Mesendoderm (in vitro differentiated cells): ENCODE measurements at regions not wholly inside any gene's neighbourhood (a gene's known extent, or its start where the extent isn't known, plus 50 kb on each side); places are given as distances from the start of the nearest gene placed in this dataset.

Experiments used
- DNase-seq: peaks from one replicate; pipeline ENCODE4 v3.0.0; 2013
- H2AK5ac ChIP-seq: 2 replicates; pipeline ENCODE4 v1.6.1; 2013; ENCODE audit warnings: low read length, inconsistent platforms
- H2BK120ac ChIP-seq: 2 replicates; pipeline ENCODE4 v1.6.1; 2013; ENCODE audit warnings: low read depth, mild to moderate bottlenecking, low read length, moderate library complexity, mixed read lengths
- H2BK15ac ChIP-seq: replicated peaks from 2 replicates; pipeline ENCODE4 v1.6.1; 2013; ENCODE audit warnings: low read depth, mild to moderate bottlenecking, moderate library complexity
- H2BK5ac ChIP-seq: 2 replicates; pipeline ENCODE4 v1.6.1; 2013; ENCODE audit warnings: low read length, inconsistent platforms
- H3K18ac ChIP-seq: 2 replicates; pipeline ENCODE4 v1.6.1; 2013; ENCODE audit warnings: mild to moderate bottlenecking, low read length, mixed read lengths
- H3K23ac ChIP-seq: one replicate; pipeline ENCODE4 v1.6.1; 2013; ENCODE audit warnings: low read length
- H3K27ac ChIP-seq: 2 replicates; pipeline ENCODE4 v1.5.1; 2013; ENCODE audit warnings: low read depth, mild to moderate bottlenecking, inconsistent platforms, low read length, moderate library complexity
- H3K27me3 ChIP-seq: 2 replicates; pipeline ENCODE4 v1.6.1; 2013; ENCODE audit warnings: low read length, control low read depth, mild to moderate bottlenecking, inconsistent platforms; ENCODE audit not compliant: insufficient read depth, poor library complexity
- H3K36me3 ChIP-seq: 2 replicates; pipeline ENCODE4 v1.6.1; 2013; ENCODE audit warnings: low read length, inconsistent platforms; ENCODE audit not compliant: control insufficient read depth, insufficient read depth
- H3K4ac ChIP-seq: one replicate; pipeline ENCODE4 v1.6.1; 2013; ENCODE audit warnings: low read depth, mild to moderate bottlenecking, low read length, moderate library complexity
- H3K4me1 ChIP-seq: 2 replicates; pipeline ENCODE4 v1.6.1; 2013; ENCODE audit warnings: low read depth, low read length, inconsistent platforms; ENCODE audit not compliant: control insufficient read depth
- H3K4me2 ChIP-seq: 2 replicates; pipeline ENCODE4 v1.6.1; 2013; ENCODE audit warnings: low read length
- H3K4me3 ChIP-seq: 2 replicates; pipeline ENCODE4 v1.5.1; 2013; ENCODE audit warnings: mild to moderate bottlenecking, low read length
- H3K56ac ChIP-seq: one replicate; pipeline ENCODE4 v1.6.1; 2013; ENCODE audit warnings: low read length
- H3K79me1 ChIP-seq: 2 replicates; pipeline ENCODE4 v1.6.1; 2013; ENCODE audit warnings: low read length, inconsistent platforms
- H3K79me2 ChIP-seq: 2 replicates; pipeline ENCODE4 v1.6.1; 2013; ENCODE audit warnings: mild to moderate bottlenecking, low read length; ENCODE audit not compliant: control insufficient read depth, insufficient read depth
- H3K9ac ChIP-seq: 2 replicates; pipeline ENCODE4 v1.6.1; 2013; ENCODE audit warnings: low read length, inconsistent platforms
- H4K5ac ChIP-seq: one replicate; pipeline ENCODE4 v1.6.1; 2013; ENCODE audit warnings: low read length
- H4K8ac ChIP-seq: one replicate; pipeline ENCODE4 v1.6.1; 2013; ENCODE audit warnings: low read depth, mild to moderate bottlenecking, control low read depth, low read length, moderate library complexity
- WGBS: extraction: QIAGEN DNeasy Blood & Tissue Kit; methylation state at CpG from one replicate; pipeline ENCODE4 v1.1.7; 2013; ENCODE audit warnings: low lambda C conversion rate, missing lambda C conversion rate; ENCODE audit not compliant: insufficient coverage; ENCODE audit errors: extremely low coverage; 5-methylcytosine and 5-hydroxymethylcytosine counted together

DNA sequence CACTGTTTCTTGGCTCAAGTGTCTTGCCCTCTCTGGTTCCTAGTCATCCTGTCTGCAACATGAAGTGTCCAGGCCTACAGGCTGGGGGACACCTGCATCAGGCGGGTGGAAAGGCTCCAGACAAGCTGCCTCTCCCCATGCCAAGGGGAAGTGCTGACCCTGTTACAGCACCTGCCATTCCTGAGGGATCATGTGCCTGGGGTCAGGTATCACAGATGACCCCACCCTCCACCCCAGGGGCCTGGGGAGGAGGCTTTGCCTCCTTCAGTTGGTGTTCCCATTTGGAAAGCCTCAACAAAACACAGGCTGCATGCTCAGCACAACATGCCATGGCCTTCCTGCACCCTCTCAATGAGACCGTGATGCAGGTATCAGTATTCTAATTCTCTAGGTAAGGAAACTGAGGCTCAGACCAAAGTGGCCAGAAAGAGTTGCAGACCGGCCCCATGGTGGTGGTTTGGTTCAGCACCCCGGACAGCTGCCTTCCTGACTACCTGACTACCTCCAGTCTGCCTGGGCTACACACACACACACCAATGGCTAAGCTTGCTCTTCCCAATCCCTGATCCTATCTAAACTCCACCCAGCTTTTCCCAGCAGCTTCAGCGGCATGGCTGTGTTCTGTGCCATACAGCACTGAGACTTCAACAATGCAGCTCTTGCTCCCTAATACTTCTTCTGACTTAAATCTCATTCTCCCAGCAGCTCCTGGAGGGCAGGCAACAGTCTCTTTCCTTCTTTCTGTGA is 69.7 kb upstream of the LINGO1 start:
- Histone ChIP-seq H2AK5ac (no peak overlapping the region), H2BK5ac (no peak overlapping the region), H3K4me2 (no peak overlapping the region), H4K5ac (no peak overlapping the region), H3K56ac (no peak overlapping the region), H3K27me3 (no peaks in the 10 kb centered on the region), H3K23ac (no peak overlapping the region), H3K4me1 (no peaks in the 10 kb centered on the region), H3K79me1 (no peaks in the 10 kb centered on the region), H3K4ac (no peak overlapping the region), H3K79me2 (no peaks in the 10 kb centered on the region), H2BK15ac (no peak overlapping the region), H3K27ac (no peak overlapping the region), H2BK120ac (no peak overlapping the region), H3K4me3 (no peak overlapping the region), H3K36me3 (no peaks in the 10 kb centered on the region), H3K18ac (no peak overlapping the region), H3K9ac (no peak overlapping the region), H4K8ac (no peak overlapping the region)
- peak; percentile 89 for DNase-seq
- no CpG with 5 or more reads among the region's 5 CpGs for WGBS

DNA sequence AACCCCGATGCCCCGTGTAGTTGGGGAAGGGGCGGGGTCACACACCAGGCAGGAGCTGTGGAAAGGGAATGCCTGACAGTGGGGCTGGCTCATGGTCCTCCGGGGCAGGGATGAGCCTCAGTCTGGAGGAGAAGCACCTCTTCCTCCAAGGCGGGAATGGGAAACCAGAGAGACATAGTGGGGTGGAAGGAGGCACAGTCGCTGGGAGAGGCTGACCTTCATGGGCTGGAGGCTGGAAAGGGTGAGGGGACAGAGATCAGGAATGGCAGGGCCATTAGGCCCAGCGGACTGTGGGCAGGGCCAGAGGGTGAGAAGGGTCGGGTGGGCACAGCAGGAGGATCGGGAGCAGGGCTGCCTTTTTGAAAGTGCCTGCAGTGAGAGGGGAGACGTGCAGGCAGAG is 65.8 kb upstream of the LINGO1 start:
- no peaks in the 10 kb centered on the region for H3K27me3 ChIP-seq

DNA sequence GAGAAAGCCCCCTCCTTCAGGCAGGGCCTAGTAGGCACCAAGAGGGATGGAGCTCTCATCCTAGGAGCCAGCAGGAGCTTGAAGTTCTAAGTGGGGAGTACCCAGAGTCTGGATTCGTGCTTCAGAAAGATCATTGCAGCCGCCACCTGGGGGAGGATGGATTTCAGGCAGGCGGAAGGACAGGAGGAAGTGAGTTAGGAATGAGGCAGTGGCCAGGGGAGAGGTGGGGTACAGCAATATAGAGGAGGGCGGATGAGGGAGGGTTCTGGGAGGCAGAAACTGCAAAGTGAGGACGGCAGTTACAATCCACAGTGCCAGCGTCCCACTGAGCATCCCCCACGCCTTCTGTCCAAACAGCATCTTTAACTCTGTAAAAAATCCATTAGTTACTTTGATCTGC is 65.2 kb upstream of the LINGO1 start:
- Histone ChIP-seq H3K27me3 (no peaks in the 10 kb centered on the region), H3K4me3 (no peak overlapping the region), H3K79me2 (no peaks in the 10 kb centered on the region), H2BK120ac (no peak overlapping the region), H3K27ac (no peak overlapping the region), H3K4me2 (no peak overlapping the region), H3K4ac (no peak overlapping the region), H3K36me3 (no peaks in the 10 kb centered on the region), H3K9ac (no peak overlapping the region), H2BK15ac (no peak overlapping the region), H3K4me1 (no peaks in the 10 kb centered on the region), H3K18ac (no peak overlapping the region), H2AK5ac (no peak overlapping the region), H4K8ac (no peak overlapping the region), H2BK5ac (no peak overlapping the region), H3K23ac (no peak overlapping the region), H4K5ac (no peak overlapping the region), H3K79me1 (no peaks in the 10 kb centered on the region), H3K56ac (no peak overlapping the region)
- WGBS, result no CpG with 5 or more reads among the region's 7 CpGs
- no peak for DNase-seq

More for the DNA sequence above, 65.8 kb upstream of the LINGO1 start:
- no peak overlapping the region for H3K4ac ChIP-seq
- H2BK5ac ChIP-seq, result no peak overlapping the region
- no peaks in the 10 kb centered on the region for H3K36me3 ChIP-seq
- no peak for DNase-seq
- WGBS, result no CpG with 5 or more reads among the region's 10 CpGs
- no peak overlapping the region for H2AK5ac ChIP-seq
- no peaks in the 10 kb centered on the region for H3K79me1 ChIP-seq
- no peak overlapping the region for H3K27ac ChIP-seq
- no peak overlapping the region for H3K4me3 ChIP-seq
- H3K18ac ChIP-seq, result no peak overlapping the region
- H2BK15ac ChIP-seq, result no peak overlapping the region
- no peak overlapping the region for H4K5ac ChIP-seq
- H3K4me1 ChIP-seq, result no peaks in the 10 kb centered on the region
- H3K9ac ChIP-seq, result no peak overlapping the region
- no peak overlapping the region for H3K4me2 ChIP-seq
- H2BK120ac ChIP-seq, result no peak overlapping the region
- H3K79me2 ChIP-seq, result no peaks in the 10 kb centered on the region
- H4K8ac ChIP-seq, result no peak overlapping the region
- H3K23ac ChIP-seq, result no peak overlapping the region
- H3K56ac ChIP-seq, result no peak overlapping the region

DNA sequence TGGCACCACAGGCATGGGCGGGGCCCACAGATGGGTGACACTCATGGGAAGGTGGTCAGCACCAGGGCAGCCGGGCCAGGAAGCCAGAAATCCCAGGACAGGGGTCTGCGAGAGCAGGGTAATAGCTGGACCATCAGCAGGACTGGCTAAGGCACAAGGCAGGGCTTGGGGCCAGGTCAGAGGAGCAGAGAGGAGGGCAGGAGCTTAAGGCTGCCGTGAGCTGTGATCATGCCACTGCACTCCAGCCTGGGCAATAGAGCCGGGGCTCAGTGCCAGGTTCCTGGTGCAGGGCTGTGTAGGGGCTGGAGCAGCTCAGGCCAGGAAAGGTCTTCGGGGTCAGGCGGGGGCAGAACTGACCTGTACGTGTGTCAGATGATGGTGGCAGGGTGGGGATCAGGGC is 64.2 kb upstream of the LINGO1 start:
- Histone ChIP-seq H3K56ac (no peak overlapping the region), H2AK5ac (no peak overlapping the region), H3K23ac (no peak overlapping the region), H2BK15ac (no peak overlapping the region), H3K79me2 (no peaks in the 10 kb centered on the region), H3K9ac (no peak overlapping the region), H3K4me1 (no peaks in the 10 kb centered on the region), H3K27ac (no peak overlapping the region), H4K5ac (no peak overlapping the region), H3K18ac (no peak overlapping the region), H3K4me3 (no peak overlapping the region), H3K79me1 (no peaks in the 10 kb centered on the region), H3K27me3 (no peaks in the 10 kb centered on the region), H3K4me2 (no peak overlapping the region), H2BK120ac (no peak overlapping the region), H3K36me3 (no peaks in the 10 kb centered on the region), H2BK5ac (no peak overlapping the region), H3K4ac (no peak overlapping the region), H4K8ac (no peak overlapping the region)
- DNase-seq, result no peak
- WGBS, result no CpG with 5 or more reads among the region's 8 CpGs

DNA sequence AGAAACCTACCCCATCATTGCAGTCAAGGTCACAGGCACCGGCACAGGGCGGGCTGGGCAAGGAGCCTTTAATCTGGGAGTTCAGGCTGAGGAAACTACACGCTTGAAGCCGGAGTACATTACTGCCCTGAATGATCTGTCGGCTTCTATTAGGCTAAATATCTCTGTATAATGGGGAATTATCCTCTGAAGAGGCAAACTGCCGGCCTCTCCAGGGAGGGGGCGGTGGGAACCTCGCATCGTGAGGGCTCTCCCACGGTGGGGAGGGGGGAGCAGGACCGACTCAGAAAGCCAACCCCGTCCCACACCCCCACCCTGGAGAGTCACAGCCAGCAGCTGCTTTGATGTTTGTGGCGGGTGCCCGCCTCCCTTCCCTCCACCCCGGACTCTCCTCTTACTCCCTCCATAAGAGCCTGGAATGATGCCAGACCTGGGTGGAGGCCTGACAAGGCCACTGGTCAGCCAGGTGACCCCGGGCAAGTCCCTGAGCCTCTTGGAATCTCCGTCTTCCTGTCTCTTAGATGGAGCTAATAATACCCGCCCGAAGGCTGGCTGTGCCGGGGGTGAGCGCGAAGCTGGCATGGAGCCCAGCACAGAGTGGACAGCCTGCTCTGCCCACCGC is 63.4 kb upstream of the LINGO1 start:
- H3K56ac ChIP-seq, result no peak overlapping the region
- no peaks in the 10 kb centered on the region for H3K79me2 ChIP-seq
- WGBS, result no CpG with 5 or more reads among the region's 23 CpGs
- no peaks in the 10 kb centered on the region for H3K4me1 ChIP-seq
- no peak overlapping the region for H3K4me3 ChIP-seq
- DNase-seq, result no peak
- H2BK120ac ChIP-seq, result no peak overlapping the region
- H2AK5ac ChIP-seq, result no peak overlapping the region
- H3K27me3 ChIP-seq, result no peaks in the 10 kb centered on the region
- no peak overlapping the region for H3K4me2 ChIP-seq
- H3K23ac ChIP-seq, result no peak overlapping the region
- no peak overlapping the region for H3K9ac ChIP-seq
- no peak overlapping the region for H4K8ac ChIP-seq
- H3K79me1 ChIP-seq, result no peaks in the 10 kb centered on the region
- no peak overlapping the region for H3K27ac ChIP-seq
- no peak overlapping the region for H3K4ac ChIP-seq
- H3K36me3 ChIP-seq, result no peaks in the 10 kb centered on the region
- no peak overlapping the region for H2BK15ac ChIP-seq
- no peak overlapping the region for H4K5ac ChIP-seq
- no peak overlapping the region for H2BK5ac ChIP-seq
- no peak overlapping the region for H3K18ac ChIP-seq

DNA sequence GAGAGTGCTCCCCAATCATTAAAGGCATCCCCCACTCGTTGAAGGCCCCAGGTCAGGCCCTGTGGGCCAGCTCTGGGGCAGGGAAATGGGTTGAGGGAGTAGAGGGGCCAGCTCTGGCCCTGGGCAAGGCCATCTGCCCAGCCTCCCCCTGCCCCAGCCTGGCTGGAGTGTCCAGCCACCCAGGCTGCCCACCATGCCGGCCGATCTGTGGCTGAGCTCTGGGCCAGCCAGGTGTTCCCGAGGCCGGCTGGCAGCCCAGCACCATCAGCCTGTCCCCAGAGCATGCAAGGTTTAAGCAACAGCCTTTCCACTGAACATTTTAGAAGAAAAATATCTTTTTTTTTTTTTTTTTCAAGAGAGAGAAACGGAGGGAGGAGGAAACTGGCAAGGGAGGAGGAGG is 62.8 kb upstream of the LINGO1 start:
- WGBS, result no CpG with 5 or more reads among the region's 6 CpGs
- Histone ChIP-seq H2AK5ac (no peak overlapping the region), H3K23ac (no peak overlapping the region), H3K27me3 (no peaks in the 10 kb centered on the region), H3K4ac (no peak overlapping the region), H3K4me3 (no peak overlapping the region), H3K4me1 (no peaks in the 10 kb centered on the region), H4K8ac (no peak overlapping the region), H3K56ac (no peak overlapping the region), H3K79me2 (no peaks in the 10 kb centered on the region), H4K5ac (no peak overlapping the region), H3K79me1 (no peaks in the 10 kb centered on the region), H3K36me3 (no peaks in the 10 kb centered on the region), H3K27ac (no peak overlapping the region), H3K4me2 (no peak overlapping the region), H2BK15ac (no peak overlapping the region), H3K9ac (no peak overlapping the region), H2BK120ac (no peak overlapping the region), H3K18ac (no peak overlapping the region), H2BK5ac (no peak overlapping the region)
- DNase-seq, result no peak
